HG03135 (cell line): ENCODE measurements at regions not wholly inside any gene's neighbourhood (a gene's known extent, or its start where the extent isn't known, plus 50 kb on each side); places are given as distances from the start of the nearest gene placed in this dataset.
"Not testable (repeated sequence)": the region's sequence is repeated elsewhere in the genome, so short reads cannot be mapped to it uniquely, and the experiment has no call there.

ENCODE experiments used
- ATAC-seq: cut with Tn5 transposase; IDR thresholded peaks from one replicate; pipeline ENCODE4 v1.9.1; 2021; ENCODE audit warnings: mild to moderate bottlenecking, moderate library complexity; ENCODE audit not compliant: unreplicated experiment

- not testable (repeated sequence) for ATAC-seq
These were observed 942.6 kb downstream of the C4orf33 start for GRCh38 chr4:130038540-130038939.

- peak; percentile 80 for ATAC-seq
These were observed 947.8 kb downstream of the C4orf33 start for GRCh38 chr4:130043732-130044160.

- no peak for ATAC-seq
These were observed 949.0 kb downstream of the C4orf33 start for GRCh38 chr4:130044788-130045531.

GRCh38 chr4:130053723-130054122 is 957.8 kb downstream of the C4orf33 start:
- no peak for ATAC-seq

- no peak for ATAC-seq
These were observed 959.0 kb downstream of the C4orf33 start for GRCh38 chr4:130054908-130055307.

- ATAC-seq = no peak
These were observed 960.3 kb downstream of the C4orf33 start for GRCh38 chr4:130056286-130056685.

GRCh38 chr4:130064471-130064870 is 968.5 kb downstream of the C4orf33 start:
- no peak for ATAC-seq

- no peak for ATAC-seq
These were observed 971.5 kb downstream of the C4orf33 start for GRCh38 chr4:130067419-130067818.

- ATAC-seq = no peak
These were observed 972.1 kb downstream of the C4orf33 start for GRCh38 chr4:130068072-130068471.

GRCh38 chr4:130071746-130072145 is 975.8 kb downstream of the C4orf33 start:
- ATAC-seq = no peak

GRCh38 chr4:130073145-130073790 is 977.3 kb downstream of the C4orf33 start:
- no peak for ATAC-seq

- ATAC-seq = no peak
These were observed 978.1 kb downstream of the C4orf33 start for GRCh38 chr4:130074096-130074495.

- no peak for ATAC-seq
These were observed 981.3 kb downstream of the C4orf33 start for GRCh38 chr4:130077275-130077674.

GRCh38 chr4:130079027-130079426 is 983.1 kb downstream of the C4orf33 start:
- not testable (repeated sequence) for ATAC-seq

GRCh38 chr4:130080872-130081451 is 985.0 kb downstream of the C4orf33 start:
- no peak for ATAC-seq

GRCh38 chr4:130090427-130090826 is 994.5 kb downstream of the C4orf33 start:
- no peak for ATAC-seq

GRCh38 chr4:130092187-130093015 is 996.4 kb downstream of the C4orf33 start:
- no peak for ATAC-seq

GRCh38 chr4:130099105-130099504 is 1003.2 kb downstream of the C4orf33 start:
- ATAC-seq = no peak

GRCh38 chr4:130110189-130110588 is 1014.2 kb downstream of the C4orf33 start:
- peak; percentile 63 for ATAC-seq

GRCh38 chr4:130110770-130111169 is 1014.8 kb downstream of the C4orf33 start:
- no peak for ATAC-seq

- ATAC-seq = no peak
These were observed 1028.1 kb downstream of the C4orf33 start for GRCh38 chr4:130124066-130124465.
